ENCODE measurements at regions not wholly inside any gene's neighbourhood (a gene's known extent, or its start where the extent isn't known, plus 50 kb on each side); places are given as distances from the start of the nearest gene placed in this dataset.

DNA sequence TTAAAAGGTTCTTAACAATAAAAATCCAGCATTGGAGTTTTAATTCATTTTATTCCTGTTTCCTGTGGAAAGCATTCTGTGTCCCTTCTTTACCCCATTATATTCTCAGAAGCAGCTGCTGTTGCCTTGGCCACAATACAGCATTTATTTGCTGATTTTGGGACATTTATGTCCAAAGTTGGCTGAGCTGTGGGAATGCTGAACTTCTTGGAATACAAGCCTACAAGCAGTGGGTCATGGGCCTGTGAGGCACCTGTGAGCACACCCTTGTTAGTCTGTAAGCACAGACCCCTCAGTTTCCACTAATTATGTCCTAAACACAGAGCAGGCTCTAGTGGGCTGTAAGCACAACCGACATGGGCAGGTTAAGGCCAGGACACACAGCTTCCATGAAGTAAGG lies 122.2 kb upstream of the IGF1 start:
- no peak for DNase-seq (ENCODE audit: low read depth)
- TF ChIP-seq, protein P1, sequence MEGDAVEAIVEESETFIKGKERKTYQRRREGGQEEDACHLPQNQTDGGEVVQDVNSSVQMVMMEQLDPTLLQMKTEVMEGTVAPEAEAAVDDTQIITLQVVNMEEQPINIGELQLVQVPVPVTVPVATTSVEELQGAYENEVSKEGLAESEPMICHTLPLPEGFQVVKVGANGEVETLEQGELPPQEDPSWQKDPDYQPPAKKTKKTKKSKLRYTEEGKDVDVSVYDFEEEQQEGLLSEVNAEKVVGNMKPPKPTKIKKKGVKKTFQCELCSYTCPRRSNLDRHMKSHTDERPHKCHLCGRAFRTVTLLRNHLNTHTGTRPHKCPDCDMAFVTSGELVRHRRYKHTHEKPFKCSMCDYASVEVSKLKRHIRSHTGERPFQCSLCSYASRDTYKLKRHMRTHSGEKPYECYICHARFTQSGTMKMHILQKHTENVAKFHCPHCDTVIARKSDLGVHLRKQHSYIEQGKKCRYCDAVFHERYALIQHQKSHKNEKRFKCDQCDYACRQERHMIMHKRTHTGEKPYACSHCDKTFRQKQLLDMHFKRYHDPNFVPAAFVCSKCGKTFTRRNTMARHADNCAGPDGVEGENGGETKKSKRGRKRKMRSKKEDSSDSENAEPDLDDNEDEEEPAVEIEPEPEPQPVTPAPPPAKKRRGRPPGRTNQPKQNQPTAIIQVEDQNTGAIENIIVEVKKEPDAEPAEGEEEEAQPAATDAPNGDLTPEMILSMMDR (conservative IDR thresholded peaks at IDR 0.05; ENCODE audit: low read depth, low read length) = no peak
- no peak overlapping the region for H3K4me3 ChIP-seq (ENCODE audit: low read depth, low read length)

DNA sequence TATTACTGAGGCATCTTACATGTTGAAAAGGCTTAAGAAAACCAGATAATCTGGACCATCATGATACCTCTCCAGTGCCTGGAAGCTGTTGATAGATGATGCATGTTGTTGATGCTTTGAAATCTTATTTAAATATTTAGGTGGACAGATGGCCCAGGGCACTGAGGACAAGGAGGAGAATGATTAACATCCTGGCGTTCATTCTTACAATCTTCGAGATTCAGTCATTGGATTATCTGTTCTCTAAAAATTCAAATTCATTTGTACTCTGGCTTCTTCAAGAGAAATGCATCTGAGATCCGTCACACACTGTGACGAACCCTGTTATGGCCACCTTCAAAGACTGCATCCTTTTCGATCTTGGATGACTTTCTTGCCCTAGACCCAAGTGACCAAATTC lies 121.3 kb upstream of the IGF1 start:
- TF ChIP-seq, protein P1 (conservative IDR thresholded peaks at IDR 0.05; ENCODE audit: low read depth, low read length) = no peak
- H3K4me3 ChIP-seq (ENCODE audit: low read depth, low read length) = no peak overlapping the region
- no peak for DNase-seq (ENCODE audit: low read depth)

DNA sequence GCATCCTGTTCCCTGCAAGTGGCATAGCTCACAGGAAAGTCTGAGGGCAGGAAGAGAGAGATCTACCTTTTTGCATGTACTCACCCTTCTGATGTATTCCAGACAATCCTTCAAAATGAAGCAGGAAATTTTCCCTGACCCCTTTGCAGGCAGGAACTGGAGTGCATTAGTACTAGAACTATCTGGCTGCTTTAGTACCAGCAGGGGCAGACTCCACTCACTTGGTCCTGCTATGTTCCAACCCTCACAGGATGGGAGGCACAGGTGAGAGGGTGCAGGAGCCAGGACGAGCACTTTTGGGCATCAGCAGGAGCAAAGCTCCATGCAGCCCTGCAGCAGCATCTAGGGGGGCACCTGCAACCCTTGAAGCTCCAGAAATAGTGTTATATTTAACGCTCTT lies 116.3 kb upstream of the IGF1 start:
- no peak for DNase-seq (ENCODE audit: low read depth)
- H3K4me3 ChIP-seq (ENCODE audit: low read depth, low read length) = no peak overlapping the region
- TF ChIP-seq, protein P1 (conservative IDR thresholded peaks at IDR 0.05; ENCODE audit: low read depth, low read length) = no peak

DNA sequence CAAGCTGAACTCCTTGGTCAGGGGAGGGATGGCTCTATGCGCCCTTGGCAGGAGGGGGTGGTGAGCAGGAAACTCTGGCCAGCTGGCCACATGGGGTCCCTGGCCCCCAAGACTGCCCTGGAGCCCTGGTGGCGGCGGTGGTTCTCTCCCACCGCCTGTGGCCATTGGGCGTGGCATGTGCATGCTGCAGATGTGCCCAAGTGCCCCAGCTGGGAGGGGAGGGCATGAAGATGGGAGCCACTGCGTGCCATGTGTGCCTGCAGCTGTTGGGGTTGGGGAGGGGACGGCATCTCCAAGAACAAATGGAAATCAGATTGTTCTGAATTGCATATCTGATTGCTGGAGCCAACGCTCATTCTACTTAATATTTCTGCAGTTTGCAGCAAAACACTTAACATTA lies 115.7 kb upstream of the IGF1 start:
- H3K4me3 ChIP-seq (ENCODE audit: low read depth, low read length) = no peak overlapping the region
- no peak for DNase-seq (ENCODE audit: low read depth)
- TF ChIP-seq, protein P1 (conservative IDR thresholded peaks at IDR 0.05; ENCODE audit: low read depth, low read length) = no peak

DNA sequence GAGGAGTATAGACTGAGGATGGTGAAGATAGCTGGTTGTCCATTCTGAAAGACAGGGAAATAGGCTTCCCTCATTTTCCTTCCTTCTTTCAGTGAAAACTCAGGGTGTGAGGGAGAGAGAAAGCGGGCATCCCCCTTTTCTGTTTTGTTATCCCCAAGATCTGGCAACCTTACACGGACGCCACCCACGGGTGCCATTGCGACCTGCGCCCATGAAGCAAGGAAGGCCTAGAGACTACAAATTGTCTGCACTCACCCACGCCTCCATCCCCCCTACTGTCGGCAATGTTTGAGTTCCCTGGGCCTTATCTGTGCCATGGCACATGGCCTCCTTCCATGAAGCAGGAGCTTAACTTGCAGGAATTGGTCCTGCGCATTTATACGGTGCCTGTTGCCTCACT lies 115.0 kb upstream of the IGF1 start:
- TF ChIP-seq, protein P1 (conservative IDR thresholded peaks at IDR 0.05; ENCODE audit: low read depth, low read length) = no peak
- no peak for DNase-seq (ENCODE audit: low read depth)
- H3K4me3 ChIP-seq (ENCODE audit: low read depth, low read length) = no peak overlapping the region

DNA sequence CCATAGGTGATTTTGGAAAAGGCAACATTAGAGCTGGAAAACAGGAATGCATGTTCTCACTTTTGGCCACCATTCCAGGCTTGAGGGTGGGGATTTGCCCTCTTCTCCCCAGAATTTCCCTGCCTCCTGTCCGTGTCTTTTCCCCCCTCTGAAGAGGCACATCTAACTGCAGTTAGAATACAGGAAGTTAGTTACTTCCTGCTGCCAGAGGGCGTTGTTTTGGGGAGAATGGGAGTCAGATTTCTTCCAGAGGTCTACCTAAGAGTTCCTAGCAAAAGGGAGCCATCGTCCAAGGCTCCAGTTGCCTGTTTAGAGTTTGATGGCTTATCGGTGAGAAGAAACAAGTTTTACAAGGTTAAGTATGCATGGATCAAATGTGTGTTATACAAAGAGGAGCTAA lies 112.8 kb upstream of the IGF1 start:
- TF ChIP-seq, protein P1 (conservative IDR thresholded peaks at IDR 0.05; ENCODE audit: low read depth, low read length) = no peak
- no peak for DNase-seq (ENCODE audit: low read depth)
- no peak overlapping the region for H3K4me3 ChIP-seq (ENCODE audit: low read depth, low read length)

DNA sequence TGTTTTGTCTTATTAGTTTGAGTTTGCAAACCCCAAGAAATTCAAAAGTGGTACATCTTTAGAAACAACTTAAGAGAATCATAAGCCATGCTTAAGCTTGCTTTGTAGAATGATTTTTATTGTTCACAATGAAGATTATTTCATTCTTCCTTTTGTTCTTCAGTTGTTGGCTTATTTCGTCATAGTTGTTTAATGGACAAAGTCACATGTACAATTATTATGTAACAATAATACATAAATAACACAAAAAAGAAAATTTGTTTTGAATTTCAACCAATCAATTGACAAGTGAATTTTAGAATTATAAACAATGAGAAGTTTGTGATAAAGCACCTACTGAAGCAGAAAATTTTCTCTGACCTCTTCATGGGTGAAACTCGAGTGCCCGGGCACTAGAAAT lies 111.8 kb upstream of the IGF1 start:
- no peak for DNase-seq (ENCODE audit: low read depth)
- TF ChIP-seq, protein P1 (conservative IDR thresholded peaks at IDR 0.05; ENCODE audit: low read depth, low read length) = no peak
- H3K4me3 ChIP-seq (ENCODE audit: low read depth, low read length) = no peak overlapping the region
